Stomach smooth muscle (tissue), 2 donors: ENCODE measurements at regions not wholly inside any gene's neighbourhood (a gene's known extent, or its start where the extent isn't known, plus 50 kb on each side); places are given as distances from the start of the nearest gene placed in this dataset.

Experiments used
- H3K27ac ChIP-seq: one replicate; pipeline ENCODE4 v1.7.0; 2013; ENCODE audit warnings: mild to moderate bottlenecking, low read length, inconsistent platforms
- H3K27me3 ChIP-seq, 2 donors: one replicate each; pipeline ENCODE4 v1.7.0; 2013; ENCODE audit warnings: low read length in 2 of 2; ENCODE audit not compliant: insufficient read depth in 2 of 2, control insufficient read depth in 1 of 2
- H3K36me3 ChIP-seq, 2 donors: one replicate each; pipeline ENCODE4 v1.7.0; 2013; ENCODE audit warnings: low read length in 2 of 2; ENCODE audit not compliant: control insufficient read depth in 2 of 2, insufficient read depth in 2 of 2
- H3K4me1 ChIP-seq: one replicate; pipeline ENCODE4 v1.7.0; 2013; ENCODE audit warnings: low read length; ENCODE audit not compliant: control insufficient read depth, insufficient read depth
- H3K4me3 ChIP-seq, 2 donors: one replicate each; pipeline ENCODE4 v1.7.0; 2013; ENCODE audit warnings: low read length in 2 of 2
- H3K9ac ChIP-seq, 2 donors: one replicate each; pipeline ENCODE4 v1.7.0; 2013; ENCODE audit warnings: low read length in 2 of 2, mild to moderate bottlenecking in 1 of 2
- H3K9me3 ChIP-seq, 2 donors: one replicate each; pipeline ENCODE4 v1.7.0; 2013; ENCODE audit warnings: low read length in 2 of 2; ENCODE audit not compliant: control insufficient read depth in 2 of 2
- donor health status: healthy.
- donor health status: Pancreatic carcinoma.

DNA sequence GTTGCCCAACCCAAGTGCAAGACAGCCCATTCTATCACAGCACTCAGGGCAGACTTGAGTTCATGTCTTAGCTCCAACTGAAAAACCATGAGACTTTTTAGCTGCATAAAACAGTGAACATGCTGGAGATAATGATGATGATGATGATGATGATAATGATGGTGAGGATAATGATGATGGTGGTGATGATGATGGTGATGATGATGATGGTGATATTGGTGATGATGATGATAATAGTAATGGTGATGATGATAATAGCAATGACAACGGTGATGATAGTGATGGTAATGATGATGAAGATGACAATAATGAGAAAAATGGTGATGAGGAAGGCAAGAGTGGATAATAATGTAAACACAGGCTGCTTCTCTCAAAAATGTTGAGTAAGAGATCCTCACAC lies 576.2 kb downstream of the BCL11B start:
- H3K27ac ChIP-seq, result no peak overlapping the region
- no peaks in the 10 kb centered on the region for H3K27me3 ChIP-seq
- H3K9ac ChIP-seq, result no peak overlapping the region
- H3K9me3 ChIP-seq, result peaks cover 0 to 2% of the 10 kb centered on the region in 2 donors
- H3K4me3 ChIP-seq, result no peak overlapping the region
- H3K4me1 ChIP-seq, result no peaks in the 10 kb centered on the region
- H3K36me3 ChIP-seq, result no peaks in the 10 kb centered on the region

DNA sequence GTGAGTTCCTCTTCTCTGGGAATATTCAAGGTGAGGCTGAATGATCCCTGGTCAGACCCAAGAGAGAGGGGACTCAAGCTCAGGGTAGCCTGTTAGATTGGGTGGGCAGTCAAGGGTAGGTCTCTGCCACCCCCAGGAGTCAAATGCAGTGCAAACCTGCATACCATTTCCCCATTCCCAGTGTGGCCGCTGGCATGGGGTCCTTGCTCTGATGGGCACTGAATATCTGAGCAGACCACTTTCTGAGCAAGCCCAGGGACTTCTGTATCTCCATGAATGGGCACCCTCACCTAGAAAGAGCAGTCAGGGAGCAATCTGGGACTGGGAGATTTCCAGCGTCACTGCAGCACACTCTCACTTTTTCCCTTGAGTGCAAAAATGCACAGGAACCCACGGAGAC lies 573.7 kb downstream of the BCL11B start:
- Histone ChIP-seq H3K9ac (no peak overlapping the region), H3K4me3 (no peak overlapping the region), H3K9me3 (peaks cover 0 to 2% of the 10 kb centered on the region in 2 donors), H3K27me3 (peaks cover 0 to 3% of the 10 kb centered on the region in 2 donors), H3K36me3 (no peaks in the 10 kb centered on the region), H3K27ac (no peak overlapping the region), H3K4me1 (no peaks in the 10 kb centered on the region)

DNA sequence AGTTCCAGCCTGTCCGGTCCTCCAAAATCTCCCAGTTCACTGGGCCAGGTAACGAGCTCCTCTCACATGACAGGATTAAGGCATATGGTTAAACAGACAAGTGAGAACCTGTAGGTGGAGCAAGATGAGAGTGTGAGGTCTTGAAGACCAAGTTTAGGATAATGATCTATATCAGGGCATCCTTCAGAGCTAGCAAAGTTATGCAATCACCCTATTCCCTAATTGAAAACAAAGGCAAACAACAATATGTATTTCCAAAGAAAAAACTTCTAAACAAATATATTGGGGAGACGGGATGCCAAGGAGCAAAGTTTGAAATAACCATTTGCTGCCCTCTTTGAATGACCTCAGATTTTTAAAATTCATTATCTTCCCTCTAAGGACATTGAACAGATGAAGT lies 571.2 kb downstream of the BCL11B start:
- no peak overlapping the region for H3K9ac ChIP-seq
- H3K9me3 ChIP-seq, result peaks cover 0 to 2% of the 10 kb centered on the region in 2 donors
- H3K36me3 ChIP-seq, result no peaks in the 10 kb centered on the region
- H3K4me1 ChIP-seq, result no peaks in the 10 kb centered on the region
- H3K27me3 ChIP-seq, result peaks cover 0 to 6% of the 10 kb centered on the region in 2 donors
- H3K27ac ChIP-seq, result no peak overlapping the region
- H3K4me3 ChIP-seq, result no peak overlapping the region

DNA sequence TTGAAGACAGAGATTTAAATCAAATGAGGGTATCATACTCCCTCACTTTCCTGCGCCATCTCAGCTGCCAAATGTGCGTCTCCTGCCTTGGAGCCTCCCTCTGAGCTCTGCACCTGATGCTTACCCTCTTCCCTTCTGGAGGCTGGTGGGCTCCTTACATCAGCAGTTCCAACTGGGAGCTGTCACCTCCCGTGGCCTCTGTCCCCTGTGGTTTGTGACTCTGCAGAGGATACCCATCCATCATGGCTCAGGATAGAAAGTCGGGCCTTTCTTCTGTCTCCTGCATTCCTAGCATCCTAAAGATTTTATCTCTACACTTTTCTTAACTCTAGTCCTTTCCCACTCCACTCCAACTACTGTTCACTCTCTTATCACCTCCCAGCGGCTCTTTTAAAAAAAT lies 570.6 kb downstream of the BCL11B start:
- no peak overlapping the region for H3K4me3 ChIP-seq
- no peak overlapping the region for H3K9ac ChIP-seq
- peaks cover 0 to 2% of the 10 kb centered on the region in 2 donors for H3K9me3 ChIP-seq
- H3K27me3 ChIP-seq, result peaks cover 0 to 6% of the 10 kb centered on the region in 2 donors
- no peak overlapping the region for H3K27ac ChIP-seq
- no peaks in the 10 kb centered on the region for H3K4me1 ChIP-seq
- no peaks in the 10 kb centered on the region for H3K36me3 ChIP-seq

DNA sequence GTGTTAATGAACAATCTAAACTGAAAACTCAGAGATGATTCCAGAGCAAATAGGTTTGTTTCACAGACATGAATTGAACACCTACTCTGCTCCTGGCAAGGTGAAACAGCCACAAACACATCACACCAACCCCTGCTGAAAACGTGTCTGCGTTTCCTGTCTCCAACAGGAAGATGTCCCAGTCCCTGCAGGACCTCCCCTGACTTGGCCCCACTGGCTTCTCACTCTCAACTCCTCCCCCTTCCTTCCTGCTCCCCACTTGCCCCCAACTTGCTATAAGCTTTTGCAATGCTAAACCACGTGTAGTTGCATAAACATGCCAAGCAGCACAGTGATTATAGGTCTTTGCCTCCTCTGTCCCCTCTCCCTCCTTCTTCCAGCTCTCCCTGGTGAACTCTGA lies 567.6 kb downstream of the BCL11B start:
- no peaks in the 10 kb centered on the region for H3K4me1 ChIP-seq
- peaks cover 0 to 2% of the 10 kb centered on the region in 2 donors for H3K9me3 ChIP-seq
- H3K27ac ChIP-seq, result no peak overlapping the region
- H3K27me3 ChIP-seq, result peaks cover 0 to 6% of the 10 kb centered on the region in 2 donors
- no peaks in the 10 kb centered on the region for H3K36me3 ChIP-seq
- H3K9ac ChIP-seq, result no peak overlapping the region
- no peak overlapping the region for H3K4me3 ChIP-seq

DNA sequence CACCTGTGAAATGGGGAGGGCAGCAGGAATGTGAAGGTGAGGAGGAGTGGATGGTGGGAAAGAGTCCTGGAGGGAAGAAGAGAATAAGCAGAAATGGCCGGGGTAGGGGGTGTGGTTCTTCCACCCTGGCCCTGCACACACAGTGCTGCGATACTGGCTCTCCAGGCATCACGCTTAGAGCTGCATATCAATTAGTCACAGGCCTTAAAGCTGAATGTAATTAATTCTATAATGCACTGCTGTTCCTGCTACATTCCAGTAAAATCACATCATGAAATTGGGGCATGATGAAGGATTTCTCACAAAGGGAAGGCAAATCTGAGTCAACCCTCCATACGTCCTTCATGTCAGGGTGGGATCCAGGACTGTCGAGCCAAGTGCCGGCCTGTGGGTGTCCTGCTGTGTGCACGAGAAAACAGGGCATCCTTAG lies 566.1 kb downstream of the BCL11B start:
- no peak overlapping the region for H3K27ac ChIP-seq
- peaks cover 0 to 6% of the 10 kb centered on the region in 2 donors for H3K27me3 ChIP-seq
- no peaks in the 10 kb centered on the region for H3K9me3 ChIP-seq

DNA sequence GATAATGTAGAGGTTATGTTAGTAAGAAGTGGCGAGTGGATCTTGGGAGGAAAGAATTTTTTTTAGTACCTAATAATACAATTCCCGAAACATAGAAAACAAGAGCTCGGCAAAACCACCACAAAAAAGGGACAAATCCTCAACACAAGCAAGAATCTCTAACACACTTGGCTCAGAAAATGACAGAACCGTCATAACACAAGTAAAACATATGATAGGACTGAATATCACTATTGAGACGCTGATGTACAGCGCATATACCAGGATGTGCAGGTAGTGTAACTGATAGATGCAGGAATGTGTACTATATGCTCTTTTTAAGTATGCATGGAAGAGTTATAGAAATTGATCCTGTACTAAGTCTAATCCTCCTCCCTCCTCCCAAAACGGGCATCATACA lies 564.5 kb downstream of the BCL11B start:
- H3K9ac ChIP-seq, result no peak overlapping the region
- H3K4me3 ChIP-seq, result no peak overlapping the region
- H3K4me1 ChIP-seq, result no peaks in the 10 kb centered on the region
- H3K9me3 ChIP-seq, result no peaks in the 10 kb centered on the region
- no peak overlapping the region for H3K27ac ChIP-seq
- H3K27me3 ChIP-seq, result peaks cover 2 to 11% of the 10 kb centered on the region in 2 donors
- H3K36me3 ChIP-seq, result no peaks in the 10 kb centered on the region

More for the DNA sequence above, 566.1 kb downstream of the BCL11B start:
- H3K4me1 ChIP-seq, result no peaks in the 10 kb centered on the region
- H3K9ac ChIP-seq, result no peak overlapping the region
- no peak overlapping the region for H3K4me3 ChIP-seq
- no peaks in the 10 kb centered on the region for H3K36me3 ChIP-seq

DNA sequence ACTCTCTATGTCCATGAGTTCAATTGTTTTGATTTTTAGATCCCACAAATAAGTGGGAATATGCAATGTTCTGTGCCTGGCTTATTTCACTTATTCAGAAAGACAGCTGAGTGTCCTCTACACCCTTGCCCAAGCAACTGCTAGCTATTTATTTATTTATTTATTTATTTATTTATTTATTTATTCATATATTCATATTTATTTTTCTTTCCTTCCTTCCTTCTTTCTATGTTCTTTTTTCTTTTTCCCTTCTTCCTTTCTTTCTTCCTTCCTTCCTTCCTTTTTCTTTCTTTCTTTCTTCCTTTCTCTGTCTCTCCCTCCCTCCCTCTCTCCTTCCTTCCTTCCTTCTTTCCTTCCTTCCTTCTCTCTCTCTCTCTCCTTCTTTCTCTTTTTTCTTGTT lies 563.4 kb downstream of the BCL11B start:
- no peaks in the 10 kb centered on the region for H3K4me1 ChIP-seq
- no peak overlapping the region for H3K27ac ChIP-seq
- no peak overlapping the region for H3K9ac ChIP-seq
- no peaks in the 10 kb centered on the region for H3K36me3 ChIP-seq
- peaks cover 2 to 6% of the 10 kb centered on the region in 2 donors for H3K27me3 ChIP-seq
- H3K4me3 ChIP-seq, result no peak overlapping the region
- H3K9me3 ChIP-seq, result no peaks in the 10 kb centered on the region

DNA sequence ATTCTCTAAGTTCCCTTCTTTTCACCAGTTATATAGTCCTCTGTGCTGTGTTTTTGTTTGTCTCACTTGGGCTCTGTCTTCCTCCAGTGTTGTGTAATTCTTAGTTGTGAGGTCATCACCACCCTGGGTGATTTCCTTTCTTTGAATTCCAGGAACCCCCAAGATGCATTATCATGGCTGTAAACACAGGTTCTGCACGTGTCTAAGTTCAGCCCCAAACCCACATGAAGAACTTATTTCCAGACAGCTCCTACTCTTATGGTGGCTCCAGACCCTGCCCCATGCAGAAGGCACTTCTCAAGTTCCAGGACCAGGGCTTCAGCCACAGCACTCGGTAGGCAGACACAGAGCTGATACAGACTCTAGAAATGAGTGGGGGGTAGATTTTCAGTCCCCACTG lies 560.5 kb downstream of the BCL11B start:
- no peak overlapping the region for H3K4me3 ChIP-seq

DNA sequence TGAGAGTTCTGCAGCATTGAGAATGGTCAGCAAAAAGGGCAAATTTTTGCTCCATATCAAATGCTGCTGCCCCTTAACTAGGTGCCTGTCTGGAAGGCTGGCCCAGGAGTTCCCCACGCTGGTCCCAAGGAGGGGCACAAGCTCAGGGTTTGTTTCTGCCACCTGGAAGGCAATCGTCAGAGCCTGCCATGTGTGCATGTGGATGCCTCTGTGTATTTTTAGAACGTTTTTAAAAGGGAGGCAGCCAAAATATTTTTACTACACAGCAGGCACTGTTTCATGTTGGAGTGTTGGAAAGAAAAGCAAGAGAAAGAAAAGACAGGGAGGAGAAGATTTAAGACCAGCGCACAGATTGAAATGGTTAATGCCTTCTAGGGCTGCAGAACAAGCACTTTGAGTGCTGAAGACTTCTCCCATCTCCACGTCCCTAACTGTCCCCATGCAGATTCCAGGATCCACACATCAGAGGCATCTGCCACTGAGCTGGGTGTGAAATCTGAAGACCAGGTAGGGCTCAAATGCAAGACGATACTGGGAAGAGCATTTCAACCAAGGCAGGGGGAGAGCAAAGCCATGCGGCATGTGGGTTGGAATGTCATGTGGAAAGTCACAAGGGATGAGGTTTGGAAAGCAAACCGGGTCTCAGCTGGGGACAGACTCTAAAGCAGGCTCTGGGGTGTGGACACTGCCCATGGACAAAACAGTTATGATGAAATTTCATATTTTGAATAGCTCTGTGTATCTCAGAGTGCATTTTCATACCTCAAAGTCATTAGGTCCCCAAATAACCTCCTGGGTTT lies 557.2 kb downstream of the BCL11B start:
- H3K27ac ChIP-seq, result no peak overlapping the region
- H3K9ac ChIP-seq, result no peak overlapping the region
- H3K27me3 ChIP-seq, result peaks cover 2 to 6% of the 10 kb centered on the region in 2 donors
- no peaks in the 10 kb centered on the region for H3K4me1 ChIP-seq
- H3K36me3 ChIP-seq, result no peaks in the 10 kb centered on the region
- no peak overlapping the region for H3K4me3 ChIP-seq
- H3K9me3 ChIP-seq, result no peaks in the 10 kb centered on the region

More for the DNA sequence above, 560.5 kb downstream of the BCL11B start:
- Histone ChIP-seq H3K27ac (no peak overlapping the region), H3K9ac (no peak overlapping the region), H3K4me1 (no peaks in the 10 kb centered on the region), H3K36me3 (no peaks in the 10 kb centered on the region), H3K27me3 (peaks cover 2 to 6% of the 10 kb centered on the region in 2 donors), H3K9me3 (no peaks in the 10 kb centered on the region)

DNA sequence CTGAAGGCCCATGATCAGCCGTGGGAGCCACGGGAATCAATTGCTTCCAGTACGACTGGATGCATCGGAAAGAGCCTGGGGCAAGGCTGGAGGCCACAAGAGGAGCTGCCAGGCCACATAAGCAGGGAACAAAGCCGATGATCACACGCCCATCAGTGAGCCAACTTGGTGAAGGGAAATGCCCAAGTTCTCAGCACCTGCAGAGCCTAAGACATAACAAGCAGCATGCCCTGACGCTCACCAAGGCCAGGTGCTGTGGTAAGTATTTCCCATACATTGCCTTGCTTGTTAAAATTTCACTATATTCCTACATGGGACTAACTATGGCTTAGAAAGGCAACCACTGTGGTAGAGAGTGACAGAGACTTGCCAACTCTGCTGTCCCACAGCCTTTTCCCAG lies 555.9 kb downstream of the BCL11B start:
- Histone ChIP-seq H3K27ac (no peak overlapping the region), H3K27me3 (peaks cover 2 to 6% of the 10 kb centered on the region in 2 donors), H3K9me3 (no peaks in the 10 kb centered on the region), H3K9ac (no peak overlapping the region), H3K36me3 (no peaks in the 10 kb centered on the region), H3K4me3 (no peak overlapping the region), H3K4me1 (no peaks in the 10 kb centered on the region)
